Tibial artery (tissue), 4 donors: ENCODE measurements at regions not wholly inside any gene's neighbourhood (a gene's known extent, or its start where the extent isn't known, plus 50 kb on each side); places are given as distances from the start of the nearest gene placed in this dataset.

Source experiments
- DNase-seq, 2 donors: peaks; one replicate each; pipeline ENCODE4 v3.0.0-alpha.2; 2019
- H3K27ac ChIP-seq, 2 donors: fragments of 200-600 bp; sonication (generic) in 1 of 2; 1 replicate in 1 of 2; 2 replicates in 1 of 2; pipeline ENCODE4 v1.5.1; 2018 to 2019; ENCODE audit warnings: mild to moderate bottlenecking in 1 of 2
- H3K27me3 ChIP-seq, 2 donors: fragments of 200-600 bp; sonication (generic) in 1 of 2; one replicate each; pipeline versions ENCODE4 v1.5.1 to v1.6.0; 2016 to 2019
- H3K36me3 ChIP-seq, 3 donors: fragments of 200-600 bp; sonication (generic) in 2 of 3; one replicate each; pipeline ENCODE4 v1.5.1; 2016 to 2019; ENCODE audit warnings: mild to moderate bottlenecking in 2 of 3
- H3K4me1 ChIP-seq, 4 donors: fragments of 200-600 bp; sonication (generic) in 2 of 4; 1 replicate in 3 of 4; 2 replicates in 1 of 4; pipeline ENCODE4 v1.5.1; 2016 to 2019
- H3K4me3 ChIP-seq, 2 donors: fragments of 200-600 bp; sonication (generic) in 1 of 2; 1 replicate in 1 of 2; 2 replicates in 1 of 2; pipeline ENCODE4 v1.5.1; 2018 to 2019; ENCODE audit warnings: mild to moderate bottlenecking in 2 of 2
- H3K9me3 ChIP-seq, 3 donors: fragments of 200-600 bp; sonication (generic) in 1 of 3; one replicate each; pipeline ENCODE4 v1.5.1; 2016 to 2019
- intact Hi-C: fragments of 100-400 bp; cut with DNase I; formaldehyde crosslinking; loops from one replicate; pipeline ENCODE4 v1.15.0; 2023; ENCODE audit warnings: low total_unique reads
- TF ChIP-seq, protein P1 (sequence below), 2 experiments: fragments of 200-600 bp in 1 of 2; fragments of 450-650 bp in 1 of 2; IDR thresholded peaks; one replicate each; pipeline ENCODE4 v1.5.1; 2017 to 2019; ENCODE audit warnings: antibody characterized with exemption in 2 of 2, mild to moderate bottlenecking in 1 of 2, moderate library complexity in 1 of 2

DNA sequence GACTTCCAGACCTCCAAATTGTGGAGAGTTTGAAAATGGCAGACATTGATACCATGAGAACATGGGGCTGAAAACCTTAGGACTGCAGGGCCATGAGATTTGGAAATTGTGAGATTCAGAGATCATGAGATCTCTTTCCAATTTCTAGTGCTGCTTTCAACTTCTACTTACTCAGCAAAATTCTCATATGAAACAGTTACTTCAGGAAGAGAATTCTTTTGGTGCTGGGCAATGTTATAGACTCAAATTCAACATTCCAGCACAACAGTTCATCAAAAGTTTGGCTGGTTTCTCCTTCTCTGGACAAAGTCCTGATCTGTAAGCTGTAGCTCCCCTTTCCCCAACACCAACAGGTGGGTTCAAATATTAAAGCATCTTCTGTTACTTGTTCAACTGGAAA lies 506.9 kb upstream of the NECTIN3 start:
- Histone ChIP-seq H3K4me3 (no peak overlapping the region), H3K27ac (no peak overlapping the region), H3K27me3 (no peaks in the 10 kb centered on the region), H3K9me3 (peaks cover 0 to 4% (median 0%) of the 10 kb centered on the region in 3 donors), H3K36me3 (no peaks in the 10 kb centered on the region), H3K4me1 (peaks cover 0 to 6% (median 0%) of the 10 kb centered on the region in 4 donors)
- TF ChIP-seq, protein P1, sequence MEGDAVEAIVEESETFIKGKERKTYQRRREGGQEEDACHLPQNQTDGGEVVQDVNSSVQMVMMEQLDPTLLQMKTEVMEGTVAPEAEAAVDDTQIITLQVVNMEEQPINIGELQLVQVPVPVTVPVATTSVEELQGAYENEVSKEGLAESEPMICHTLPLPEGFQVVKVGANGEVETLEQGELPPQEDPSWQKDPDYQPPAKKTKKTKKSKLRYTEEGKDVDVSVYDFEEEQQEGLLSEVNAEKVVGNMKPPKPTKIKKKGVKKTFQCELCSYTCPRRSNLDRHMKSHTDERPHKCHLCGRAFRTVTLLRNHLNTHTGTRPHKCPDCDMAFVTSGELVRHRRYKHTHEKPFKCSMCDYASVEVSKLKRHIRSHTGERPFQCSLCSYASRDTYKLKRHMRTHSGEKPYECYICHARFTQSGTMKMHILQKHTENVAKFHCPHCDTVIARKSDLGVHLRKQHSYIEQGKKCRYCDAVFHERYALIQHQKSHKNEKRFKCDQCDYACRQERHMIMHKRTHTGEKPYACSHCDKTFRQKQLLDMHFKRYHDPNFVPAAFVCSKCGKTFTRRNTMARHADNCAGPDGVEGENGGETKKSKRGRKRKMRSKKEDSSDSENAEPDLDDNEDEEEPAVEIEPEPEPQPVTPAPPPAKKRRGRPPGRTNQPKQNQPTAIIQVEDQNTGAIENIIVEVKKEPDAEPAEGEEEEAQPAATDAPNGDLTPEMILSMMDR (IDR thresholded peaks at IDR 0.05), result no peak
- no peak for DNase-seq
- intact Hi-C loops, result no loop called here

DNA sequence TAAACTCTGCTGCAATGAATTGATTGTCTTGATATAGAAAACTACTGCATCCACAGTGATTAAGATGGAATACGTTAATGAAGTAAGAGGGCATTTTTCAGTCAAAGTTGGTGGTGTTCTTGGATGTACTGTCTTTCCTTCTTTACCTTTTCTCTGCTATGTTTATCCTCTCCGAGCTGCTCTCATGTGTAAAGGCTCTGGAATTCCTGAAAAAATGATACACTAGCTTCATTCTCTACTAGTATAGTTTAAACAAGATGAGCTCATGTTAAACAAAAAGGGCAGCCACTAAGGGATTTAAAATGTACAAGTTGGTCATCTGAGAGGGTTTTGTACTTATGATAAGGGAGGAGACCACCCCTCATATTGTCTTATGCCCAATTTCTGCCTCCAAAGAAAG lies 504.6 kb upstream of the NECTIN3 start:
- no peak overlapping the region for H3K4me3 ChIP-seq
- H3K27ac ChIP-seq, result no peak overlapping the region
- no peaks in the 10 kb centered on the region for H3K27me3 ChIP-seq
- DNase-seq, result no peak
- intact Hi-C loops, result no loop called here
- peaks cover 0 to 6% (median 0%) of the 10 kb centered on the region in 4 donors for H3K4me1 ChIP-seq
- no peaks in the 10 kb centered on the region for H3K36me3 ChIP-seq
- H3K9me3 ChIP-seq, result no peaks in the 10 kb centered on the region
- TF ChIP-seq, protein P1 (IDR thresholded peaks at IDR 0.05), result no peak

DNA sequence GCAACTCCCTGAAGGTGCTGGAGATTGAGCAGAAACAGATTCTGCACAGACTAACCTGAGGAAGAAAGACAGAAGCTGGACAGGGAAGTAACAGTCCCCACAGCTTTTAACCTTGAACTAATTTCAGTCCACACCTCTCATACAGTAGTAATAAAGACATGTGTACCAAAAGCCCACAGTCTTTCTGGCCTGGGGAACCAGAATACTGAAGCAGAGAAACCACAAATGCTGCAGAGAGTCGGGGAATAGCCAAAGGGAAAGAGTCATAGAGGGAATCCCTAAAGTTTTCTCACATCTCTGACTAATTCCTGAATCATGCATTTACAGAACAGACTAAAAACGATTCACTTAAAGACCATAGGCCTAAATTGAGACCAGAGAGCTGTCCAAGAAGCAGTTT lies 503.4 kb upstream of the NECTIN3 start:
- Histone ChIP-seq H3K27ac (no peak overlapping the region), H3K9me3 (no peaks in the 10 kb centered on the region), H3K27me3 (no peaks in the 10 kb centered on the region), H3K4me1 (no peaks in the 10 kb centered on the region), H3K4me3 (no peak overlapping the region), H3K36me3 (no peaks in the 10 kb centered on the region)
- TF ChIP-seq, protein P1 (IDR thresholded peaks at IDR 0.05), result no peak
- no peak for DNase-seq
- intact Hi-C loops, result no loop called here

DNA sequence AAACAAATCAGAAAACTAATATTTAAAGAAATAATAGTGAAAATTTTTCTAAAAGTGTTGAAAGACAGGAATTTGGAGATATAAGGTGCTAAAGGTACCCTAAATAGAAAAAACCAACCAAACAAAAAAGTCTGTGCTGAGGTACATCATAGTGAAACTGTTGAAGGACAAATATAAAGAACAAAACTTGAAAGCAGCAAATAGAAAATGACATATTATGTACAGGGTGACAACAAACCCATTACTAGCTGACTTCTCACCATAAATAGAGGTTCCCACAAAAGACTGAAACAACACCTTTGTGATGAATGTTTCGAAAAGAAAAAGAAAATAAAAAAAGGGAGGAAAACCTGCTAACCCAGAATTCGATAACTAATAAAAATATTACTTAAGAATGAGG lies 502.5 kb upstream of the NECTIN3 start:
- TF ChIP-seq, protein P1 (IDR thresholded peaks at IDR 0.05), result no peak
- Histone ChIP-seq H3K27me3 (no peaks in the 10 kb centered on the region), H3K27ac (no peak overlapping the region), H3K9me3 (no peaks in the 10 kb centered on the region), H3K36me3 (no peaks in the 10 kb centered on the region), H3K4me1 (no peaks in the 10 kb centered on the region), H3K4me3 (no peak overlapping the region)
- DNase-seq, result no peak
- intact Hi-C loops, result no loop called here

DNA sequence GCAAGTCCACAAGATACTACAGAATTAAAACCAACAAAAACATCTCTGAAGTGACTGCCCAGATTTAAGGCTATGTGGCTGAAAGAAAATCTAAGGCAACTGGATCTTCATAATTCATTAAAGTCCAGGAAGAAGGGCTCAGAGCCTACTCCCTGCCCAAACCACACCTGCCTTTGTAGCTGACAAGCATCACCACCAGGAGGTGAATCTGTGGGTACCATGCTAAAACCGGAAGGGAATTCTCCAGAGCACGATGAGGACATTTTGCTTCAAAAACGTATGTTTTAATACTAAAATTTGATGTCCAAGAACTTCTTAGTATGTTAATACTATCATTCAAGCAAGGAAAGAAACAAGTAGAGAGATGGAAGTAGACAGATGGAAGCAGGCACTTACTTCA lies 495.9 kb upstream of the NECTIN3 start:
- Histone ChIP-seq H3K9me3 (no peaks in the 10 kb centered on the region), H3K4me1 (peaks cover 0 to 19% (median 0%) of the 10 kb centered on the region in 4 donors), H3K36me3 (no peaks in the 10 kb centered on the region), H3K27me3 (no peaks in the 10 kb centered on the region), H3K27ac (no peak overlapping the region), H3K4me3 (no peak overlapping the region)
- TF ChIP-seq, protein P1 (IDR thresholded peaks at IDR 0.05), result no peak
- no peak for DNase-seq
- intact Hi-C loops, result no loop called here

DNA sequence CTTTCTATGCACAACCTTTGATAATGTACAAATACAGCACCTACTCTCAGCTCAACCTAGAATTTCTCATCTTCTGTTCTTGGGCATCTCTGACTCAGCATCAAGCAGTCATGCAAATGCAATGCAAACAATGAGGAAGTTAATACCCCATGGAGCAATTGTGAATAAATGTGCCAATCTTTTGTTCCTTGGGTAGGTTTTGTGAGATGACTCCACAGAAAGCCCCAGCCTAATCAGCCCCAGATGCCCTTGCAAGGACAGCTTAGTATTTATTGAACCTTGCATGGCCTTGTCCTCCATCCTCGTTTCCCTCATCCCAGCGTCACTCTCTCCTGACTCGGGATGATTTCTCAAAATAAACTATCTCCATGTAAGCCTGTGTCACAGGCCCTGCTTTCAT lies 494.7 kb upstream of the NECTIN3 start:
- intact Hi-C loops, result no loop called here
- H3K27ac ChIP-seq, result no peak overlapping the region
- H3K4me1 ChIP-seq, result peaks cover 0 to 19% (median 0%) of the 10 kb centered on the region in 4 donors
- H3K9me3 ChIP-seq, result no peaks in the 10 kb centered on the region
- H3K36me3 ChIP-seq, result no peaks in the 10 kb centered on the region
- H3K27me3 ChIP-seq, result no peaks in the 10 kb centered on the region
- DNase-seq, result no peak
- TF ChIP-seq, protein P1 (IDR thresholded peaks at IDR 0.05), result no peak
- H3K4me3 ChIP-seq, result no peak overlapping the region
